ENCODE measurements at regions not wholly inside any gene's neighbourhood (a gene's known extent, or its start where the extent isn't known, plus 50 kb on each side); places are given as distances from the start of the nearest gene placed in this dataset.

GRCh38 chr10:118948786-118949185, 80.7 kb upstream of the NANOS1 start:
- no peak overlapping the region for H3K9ac ChIP-seq (ENCODE audit: low read depth in 1 of 2, low read length in 2 of 2)
- no peak for TF ChIP-seq RAD21 (IDR thresholded peaks at IDR 0.05)
- TF ChIP-seq SP1 (IDR thresholded peaks at IDR 0.05) = no peak
- TF ChIP-seq, protein P1, sequence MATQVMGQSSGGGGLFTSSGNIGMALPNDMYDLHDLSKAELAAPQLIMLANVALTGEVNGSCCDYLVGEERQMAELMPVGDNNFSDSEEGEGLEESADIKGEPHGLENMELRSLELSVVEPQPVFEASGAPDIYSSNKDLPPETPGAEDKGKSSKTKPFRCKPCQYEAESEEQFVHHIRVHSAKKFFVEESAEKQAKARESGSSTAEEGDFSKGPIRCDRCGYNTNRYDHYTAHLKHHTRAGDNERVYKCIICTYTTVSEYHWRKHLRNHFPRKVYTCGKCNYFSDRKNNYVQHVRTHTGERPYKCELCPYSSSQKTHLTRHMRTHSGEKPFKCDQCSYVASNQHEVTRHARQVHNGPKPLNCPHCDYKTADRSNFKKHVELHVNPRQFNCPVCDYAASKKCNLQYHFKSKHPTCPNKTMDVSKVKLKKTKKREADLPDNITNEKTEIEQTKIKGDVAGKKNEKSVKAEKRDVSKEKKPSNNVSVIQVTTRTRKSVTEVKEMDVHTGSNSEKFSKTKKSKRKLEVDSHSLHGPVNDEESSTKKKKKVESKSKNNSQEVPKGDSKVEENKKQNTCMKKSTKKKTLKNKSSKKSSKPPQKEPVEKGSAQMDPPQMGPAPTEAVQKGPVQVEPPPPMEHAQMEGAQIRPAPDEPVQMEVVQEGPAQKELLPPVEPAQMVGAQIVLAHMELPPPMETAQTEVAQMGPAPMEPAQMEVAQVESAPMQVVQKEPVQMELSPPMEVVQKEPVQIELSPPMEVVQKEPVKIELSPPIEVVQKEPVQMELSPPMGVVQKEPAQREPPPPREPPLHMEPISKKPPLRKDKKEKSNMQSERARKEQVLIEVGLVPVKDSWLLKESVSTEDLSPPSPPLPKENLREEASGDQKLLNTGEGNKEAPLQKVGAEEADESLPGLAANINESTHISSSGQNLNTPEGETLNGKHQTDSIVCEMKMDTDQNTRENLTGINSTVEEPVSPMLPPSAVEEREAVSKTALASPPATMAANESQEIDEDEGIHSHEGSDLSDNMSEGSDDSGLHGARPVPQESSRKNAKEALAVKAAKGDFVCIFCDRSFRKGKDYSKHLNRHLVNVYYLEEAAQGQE (IDR thresholded peaks at IDR 0.05) = no peak
- no peak for TF ChIP-seq FOXA2 (IDR thresholded peaks at IDR 0.05)
- TF ChIP-seq EGR1 (IDR thresholded peaks at IDR 0.05; ENCODE audit: low read depth in 2 of 2) = no peak
- TF ChIP-seq, protein P2, sequence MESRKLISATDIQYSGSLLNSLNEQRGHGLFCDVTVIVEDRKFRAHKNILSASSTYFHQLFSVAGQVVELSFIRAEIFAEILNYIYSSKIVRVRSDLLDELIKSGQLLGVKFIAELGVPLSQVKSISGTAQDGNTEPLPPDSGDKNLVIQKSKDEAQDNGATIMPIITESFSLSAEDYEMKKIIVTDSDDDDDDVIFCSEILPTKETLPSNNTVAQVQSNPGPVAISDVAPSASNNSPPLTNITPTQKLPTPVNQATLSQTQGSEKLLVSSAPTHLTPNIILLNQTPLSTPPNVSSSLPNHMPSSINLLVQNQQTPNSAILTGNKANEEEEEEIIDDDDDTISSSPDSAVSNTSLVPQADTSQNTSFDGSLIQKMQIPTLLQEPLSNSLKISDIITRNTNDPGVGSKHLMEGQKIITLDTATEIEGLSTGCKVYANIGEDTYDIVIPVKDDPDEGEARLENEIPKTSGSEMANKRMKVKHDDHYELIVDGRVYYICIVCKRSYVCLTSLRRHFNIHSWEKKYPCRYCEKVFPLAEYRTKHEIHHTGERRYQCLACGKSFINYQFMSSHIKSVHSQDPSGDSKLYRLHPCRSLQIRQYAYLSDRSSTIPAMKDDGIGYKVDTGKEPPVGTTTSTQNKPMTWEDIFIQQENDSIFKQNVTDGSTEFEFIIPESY (IDR thresholded peaks at IDR 0.05) = no peak
- TF ChIP-seq RXRA (IDR thresholded peaks at IDR 0.05) = no peak
- no peak for TF ChIP-seq GABPA (IDR thresholded peaks at IDR 0.05 in 1 of 2, conservative IDR thresholded peaks at IDR 0.05 in 1 of 2)
- no peak for TF ChIP-seq YY1 (IDR thresholded peaks at IDR 0.05)
- TF ChIP-seq NR2F2 (IDR thresholded peaks at IDR 0.05) = no peak
- no peak for TF ChIP-seq ATF3 (IDR thresholded peaks at IDR 0.05)
- TF ChIP-seq, protein P3, sequence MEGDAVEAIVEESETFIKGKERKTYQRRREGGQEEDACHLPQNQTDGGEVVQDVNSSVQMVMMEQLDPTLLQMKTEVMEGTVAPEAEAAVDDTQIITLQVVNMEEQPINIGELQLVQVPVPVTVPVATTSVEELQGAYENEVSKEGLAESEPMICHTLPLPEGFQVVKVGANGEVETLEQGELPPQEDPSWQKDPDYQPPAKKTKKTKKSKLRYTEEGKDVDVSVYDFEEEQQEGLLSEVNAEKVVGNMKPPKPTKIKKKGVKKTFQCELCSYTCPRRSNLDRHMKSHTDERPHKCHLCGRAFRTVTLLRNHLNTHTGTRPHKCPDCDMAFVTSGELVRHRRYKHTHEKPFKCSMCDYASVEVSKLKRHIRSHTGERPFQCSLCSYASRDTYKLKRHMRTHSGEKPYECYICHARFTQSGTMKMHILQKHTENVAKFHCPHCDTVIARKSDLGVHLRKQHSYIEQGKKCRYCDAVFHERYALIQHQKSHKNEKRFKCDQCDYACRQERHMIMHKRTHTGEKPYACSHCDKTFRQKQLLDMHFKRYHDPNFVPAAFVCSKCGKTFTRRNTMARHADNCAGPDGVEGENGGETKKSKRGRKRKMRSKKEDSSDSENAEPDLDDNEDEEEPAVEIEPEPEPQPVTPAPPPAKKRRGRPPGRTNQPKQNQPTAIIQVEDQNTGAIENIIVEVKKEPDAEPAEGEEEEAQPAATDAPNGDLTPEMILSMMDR (IDR thresholded peaks at IDR 0.05; ENCODE audit: low read depth, low read length, missing input control) = no peak
- no peak for TF ChIP-seq JUND (IDR thresholded peaks at IDR 0.05)
- no peak for TF ChIP-seq FOXA1 (IDR thresholded peaks at IDR 0.05)
- no peak for TF ChIP-seq MAX (IDR thresholded peaks at IDR 0.05)
- TF ChIP-seq HNF4G (IDR thresholded peaks at IDR 0.05) = no peak
- H3K4me1 ChIP-seq (ENCODE audit: control insufficient read depth in 4 of 4, insufficient read depth in 4 of 4, low read length in 3 of 4) = no peaks in the 10 kb centered on the region
- H3K9me3 ChIP-seq (ENCODE audit: control insufficient read depth in 4 of 4, low read length in 3 of 4) = no peaks in the 10 kb centered on the region
- DNase-seq (ENCODE audit: low spot score) = no peak
- no peak overlapping the region for H3K4me3 ChIP-seq (ENCODE audit: low read depth in 1 of 3, low read length in 3 of 3)
- H3K27ac ChIP-seq (ENCODE audit: low read depth in 1 of 2, low read length in 2 of 2) = no peak overlapping the region
- peaks cover 0 to 2% (median 0%) of the 10 kb centered on the region in 4 donors for H3K27me3 ChIP-seq (ENCODE audit: control insufficient read depth in 4 of 4, insufficient read depth in 4 of 4, low read length in 3 of 4)
- H3K36me3 ChIP-seq (ENCODE audit: control insufficient read depth in 4 of 4, insufficient read depth in 3 of 4, low read depth in 1 of 4, low read length in 3 of 4) = no peaks in the 10 kb centered on the region
- 80% methylated on average over 3 of the region's 3 CpGs for WGBS

GRCh38 chr10:118950190-118950680, 79.3 kb upstream of the NANOS1 start:
- no peak overlapping the region for H3K27ac ChIP-seq (ENCODE audit: low read depth in 1 of 2, low read length in 2 of 2)
- no peak for DNase-seq (ENCODE audit: low spot score)
- TF ChIP-seq, protein P2 (IDR thresholded peaks at IDR 0.05) = no peak
- no peak for TF ChIP-seq YY1 (IDR thresholded peaks at IDR 0.05)
- no peak for TF ChIP-seq NR2F2 (IDR thresholded peaks at IDR 0.05)
- no peak for TF ChIP-seq TAF1 (conservative IDR thresholded peaks at IDR 0.05)
- no peak for TF ChIP-seq GABPA (IDR thresholded peaks at IDR 0.05 in 1 of 2, conservative IDR thresholded peaks at IDR 0.05 in 1 of 2)
- TF ChIP-seq JUND (IDR thresholded peaks at IDR 0.05) = no peak
- TF ChIP-seq RXRA (IDR thresholded peaks at IDR 0.05) = no peak
- no peak for TF ChIP-seq MAX (IDR thresholded peaks at IDR 0.05)
- no peak for TF ChIP-seq HNF4A (conservative IDR thresholded peaks at IDR 0.05)
- TF ChIP-seq, protein P1 (IDR thresholded peaks at IDR 0.05) = no peak
- no peak for TF ChIP-seq HNF4G (IDR thresholded peaks at IDR 0.05)

More at GRCh38 chr10:118950190-118950680, 79.3 kb upstream of the NANOS1 start:
- no peaks in the 10 kb centered on the region for H3K4me1 ChIP-seq (ENCODE audit: control insufficient read depth in 4 of 4, insufficient read depth in 4 of 4, low read length in 3 of 4)
- H3K9me3 ChIP-seq (ENCODE audit: control insufficient read depth in 4 of 4, low read length in 3 of 4) = no peaks in the 10 kb centered on the region
- no peaks in the 10 kb centered on the region for H3K27me3 ChIP-seq (ENCODE audit: control insufficient read depth in 4 of 4, insufficient read depth in 4 of 4, low read length in 3 of 4)
- H3K9ac ChIP-seq (ENCODE audit: low read depth in 1 of 2, low read length in 2 of 2) = no peak overlapping the region
- H3K36me3 ChIP-seq (ENCODE audit: control insufficient read depth in 4 of 4, insufficient read depth in 3 of 4, low read depth in 1 of 4, low read length in 3 of 4) = no peaks in the 10 kb centered on the region
- H3K4me3 ChIP-seq (ENCODE audit: low read depth in 1 of 3, low read length in 3 of 3) = no peak overlapping the region
- 77% methylated on average over 1 of the region's 1 CpG for WGBS
